Panc1 (cell line): ENCODE measurements at regions not wholly inside any gene's neighbourhood (a gene's known extent, or its start where the extent isn't known, plus 50 kb on each side); places are given as distances from the start of the nearest gene placed in this dataset.

Experiments used
- CTCF ChIP-seq: fragments of 450-650 bp; IDR thresholded peaks from 2 replicates; pipeline ENCODE4 v1.5.1; 2017; ENCODE audit warnings: mild to moderate bottlenecking
- POLR2AphosphoS5 ChIP-seq: IDR thresholded peaks from 2 replicates; pipeline ENCODE4 v1.6.1; 2012; ENCODE audit warnings: mild to moderate bottlenecking, low read depth, low read length, moderate library complexity
- SIN3A ChIP-seq: IDR thresholded peaks from 2 replicates; pipeline ENCODE4 v1.6.1; 2012; ENCODE audit warnings: low read depth, mild to moderate bottlenecking, low read length, moderate library complexity, borderline replicate concordance; ENCODE audit not compliant: insufficient read depth

DNA sequence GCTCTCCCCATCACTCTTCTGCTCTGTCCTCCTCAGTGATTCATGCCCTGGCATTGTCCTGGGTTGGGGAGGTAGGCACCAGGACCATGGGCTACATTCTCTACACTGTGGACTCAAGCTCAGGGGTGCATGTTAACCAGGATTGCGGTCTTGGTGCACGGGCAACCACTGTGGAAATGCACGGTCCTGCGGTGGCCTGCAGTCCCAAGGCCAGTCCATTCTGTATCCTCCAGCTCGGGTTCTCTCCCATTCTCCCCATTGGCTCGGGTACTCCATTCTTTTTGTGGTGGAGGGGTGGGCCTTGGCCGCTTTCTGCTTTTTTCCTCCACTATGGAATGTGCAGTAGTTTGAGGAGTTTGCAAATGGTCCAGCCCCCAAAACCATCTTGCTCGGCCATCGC is 215.0 kb upstream of the MYT1L start:
- TF ChIP-seq SIN3A (no peak), CTCF (no peak), POLR2AphosphoS5 (no peak)
